GM12872 (cell line): ENCODE measurements at regions not wholly inside any gene's neighbourhood (a gene's known extent, or its start where the extent isn't known, plus 50 kb on each side); places are given as distances from the start of the nearest gene placed in this dataset.

ENCODE experiments used
- TF ChIP-seq, protein P1 (sequence below): IDR thresholded peaks from 3 replicates; pipeline ENCODE4 v1.5.1; 2011; ENCODE audit warnings: low read depth, mild to moderate bottlenecking, low read length, moderate library complexity; ENCODE audit not compliant: insufficient read depth

DNA sequence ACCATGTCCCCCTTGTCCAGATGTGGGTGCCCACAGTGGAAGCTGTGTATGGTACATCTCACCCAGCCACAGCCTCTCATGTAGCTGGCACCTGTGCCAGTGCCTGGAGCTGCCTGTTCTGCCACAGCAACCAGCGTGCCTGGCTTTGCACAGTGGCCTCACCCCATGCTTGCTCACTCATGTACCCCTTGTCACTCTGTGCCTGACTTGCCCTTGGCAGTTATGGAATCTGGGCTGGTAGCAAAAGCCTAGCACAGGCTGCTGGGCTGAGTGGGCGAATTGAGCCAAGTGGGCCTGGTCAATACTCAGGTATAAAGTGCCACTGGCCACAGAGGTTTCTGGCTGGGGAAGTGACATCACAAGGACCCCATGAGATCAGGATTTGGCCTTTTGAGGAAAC lies 264.2 kb downstream of the INSC start:
- TF ChIP-seq, protein P1, sequence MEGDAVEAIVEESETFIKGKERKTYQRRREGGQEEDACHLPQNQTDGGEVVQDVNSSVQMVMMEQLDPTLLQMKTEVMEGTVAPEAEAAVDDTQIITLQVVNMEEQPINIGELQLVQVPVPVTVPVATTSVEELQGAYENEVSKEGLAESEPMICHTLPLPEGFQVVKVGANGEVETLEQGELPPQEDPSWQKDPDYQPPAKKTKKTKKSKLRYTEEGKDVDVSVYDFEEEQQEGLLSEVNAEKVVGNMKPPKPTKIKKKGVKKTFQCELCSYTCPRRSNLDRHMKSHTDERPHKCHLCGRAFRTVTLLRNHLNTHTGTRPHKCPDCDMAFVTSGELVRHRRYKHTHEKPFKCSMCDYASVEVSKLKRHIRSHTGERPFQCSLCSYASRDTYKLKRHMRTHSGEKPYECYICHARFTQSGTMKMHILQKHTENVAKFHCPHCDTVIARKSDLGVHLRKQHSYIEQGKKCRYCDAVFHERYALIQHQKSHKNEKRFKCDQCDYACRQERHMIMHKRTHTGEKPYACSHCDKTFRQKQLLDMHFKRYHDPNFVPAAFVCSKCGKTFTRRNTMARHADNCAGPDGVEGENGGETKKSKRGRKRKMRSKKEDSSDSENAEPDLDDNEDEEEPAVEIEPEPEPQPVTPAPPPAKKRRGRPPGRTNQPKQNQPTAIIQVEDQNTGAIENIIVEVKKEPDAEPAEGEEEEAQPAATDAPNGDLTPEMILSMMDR = no peak

DNA sequence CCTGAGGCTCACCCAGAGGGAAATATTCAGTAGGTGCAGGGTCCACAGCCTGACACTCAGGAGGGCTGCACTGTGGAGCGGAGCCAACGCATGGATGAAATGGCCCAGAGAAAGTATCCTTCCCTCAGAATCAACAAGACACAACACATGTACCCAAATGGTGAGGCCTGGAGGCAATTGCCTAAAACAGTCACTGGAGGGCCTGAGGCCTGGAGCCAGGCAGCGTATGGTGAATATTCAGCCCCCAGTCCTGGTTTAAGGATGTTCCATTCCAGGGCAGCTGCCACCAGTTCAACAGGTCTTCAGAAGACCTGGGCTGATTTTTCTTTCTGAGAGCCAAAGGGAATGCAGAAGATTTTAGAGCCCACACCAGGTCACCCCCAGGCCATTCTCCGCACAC lies 264.8 kb downstream of the INSC start:
- TF ChIP-seq, protein P1 = no peak

DNA sequence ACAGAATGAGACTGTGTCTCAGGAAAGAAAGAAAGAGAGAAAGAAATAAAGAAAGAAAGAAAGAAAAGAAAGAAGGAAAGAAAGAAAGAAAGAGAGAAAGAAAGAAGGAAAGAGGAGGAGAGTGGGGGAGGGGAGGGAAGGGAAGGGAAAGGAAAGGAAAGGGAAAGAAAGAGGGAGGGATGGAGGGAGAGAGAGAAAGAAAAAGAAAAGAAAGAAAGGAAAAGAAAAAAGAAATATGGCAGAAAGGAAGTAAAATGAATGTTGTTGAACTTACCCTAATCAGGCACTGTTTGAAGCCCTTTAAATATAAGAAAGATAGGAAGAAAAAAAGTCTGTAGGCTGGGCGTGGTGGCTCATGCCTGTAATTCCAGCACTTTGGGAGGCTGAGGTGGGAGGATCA lies 276.1 kb downstream of the INSC start:
- TF ChIP-seq, protein P1 = no peak

DNA sequence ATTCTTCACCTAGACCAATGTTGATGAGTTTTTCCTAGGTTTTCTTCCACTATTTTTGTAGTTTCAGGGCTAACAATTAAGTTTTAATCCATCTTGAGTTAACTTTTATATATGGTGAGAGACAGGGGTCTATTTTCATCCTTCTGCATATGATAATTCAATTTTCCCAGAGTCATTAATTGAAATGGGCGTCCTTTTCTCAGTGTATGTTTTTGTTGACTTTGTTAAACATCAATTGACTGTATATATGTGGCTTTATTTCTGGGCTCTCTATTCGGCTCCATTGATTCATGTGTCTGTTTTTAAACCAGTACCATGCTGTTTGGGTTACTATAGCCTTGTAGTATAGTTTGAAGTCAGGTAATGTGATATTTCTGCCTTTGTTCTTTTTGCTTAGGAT lies 282.1 kb downstream of the INSC start:
- TF ChIP-seq, protein P1 = no peak

DNA sequence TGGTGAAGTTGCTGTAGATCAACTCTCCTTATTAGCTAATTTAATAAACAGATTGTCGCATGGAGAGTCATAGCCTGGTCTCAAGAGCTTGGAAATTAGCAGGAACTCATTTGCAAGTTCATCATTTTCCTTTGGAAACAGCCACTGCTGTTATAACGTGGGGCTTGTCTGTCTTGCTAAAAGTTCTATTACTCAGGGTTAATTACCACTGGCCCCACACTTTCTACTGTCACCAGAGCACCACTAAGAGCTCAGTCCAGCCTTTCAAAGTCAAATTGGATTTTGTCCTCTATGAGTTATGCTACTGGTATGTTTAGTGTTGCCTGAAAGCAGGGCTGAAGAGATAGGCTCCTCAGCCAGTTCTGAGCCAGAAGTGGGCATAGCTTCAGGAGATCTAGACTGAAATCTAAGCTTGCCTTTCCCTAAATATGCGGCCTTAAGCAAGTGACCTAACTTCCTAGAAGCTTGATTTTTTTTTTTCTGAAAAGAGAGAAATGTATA lies 292.2 kb downstream of the INSC start:
- TF ChIP-seq, protein P1 = no peak

DNA sequence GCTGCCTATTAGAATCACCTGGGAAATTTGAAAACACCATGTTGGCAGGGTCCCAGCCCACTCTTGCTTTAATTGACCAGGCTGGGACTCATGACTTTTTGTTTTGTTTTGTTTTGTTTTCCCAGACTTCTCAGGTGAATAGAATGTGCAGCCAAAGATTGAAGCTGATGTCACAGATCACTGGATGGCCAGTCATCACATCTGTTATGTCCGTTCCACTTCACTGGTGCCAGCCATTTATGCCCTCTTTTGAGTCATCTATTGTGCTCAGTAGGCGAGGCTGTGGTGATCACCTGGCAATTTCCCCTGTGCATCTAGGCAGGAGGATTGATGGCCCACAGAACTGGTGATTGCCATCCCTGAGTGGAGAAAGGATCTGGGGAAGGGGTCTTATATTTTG lies 297.3 kb downstream of the INSC start:
- TF ChIP-seq, protein P1 = no peak

DNA sequence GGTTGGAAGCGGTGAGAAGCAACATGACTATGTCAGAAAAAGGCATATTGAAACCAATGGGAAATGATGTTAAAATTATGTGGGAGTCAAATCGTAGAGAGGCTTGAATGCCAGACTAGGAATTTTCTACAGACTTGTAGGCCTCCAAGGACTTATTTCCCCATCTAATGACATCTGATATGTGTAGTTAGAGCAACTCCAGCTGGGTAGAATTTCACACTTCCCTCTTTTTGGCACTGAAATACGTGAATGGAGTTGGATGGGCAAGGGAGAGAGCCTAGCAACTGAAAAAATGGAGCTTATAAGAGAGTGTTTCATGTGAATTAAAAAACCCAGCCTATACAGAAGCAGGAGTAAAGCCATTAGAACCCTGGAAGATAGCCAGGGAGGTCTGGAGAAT lies 304.2 kb downstream of the INSC start:
- TF ChIP-seq, protein P1 = no peak

DNA sequence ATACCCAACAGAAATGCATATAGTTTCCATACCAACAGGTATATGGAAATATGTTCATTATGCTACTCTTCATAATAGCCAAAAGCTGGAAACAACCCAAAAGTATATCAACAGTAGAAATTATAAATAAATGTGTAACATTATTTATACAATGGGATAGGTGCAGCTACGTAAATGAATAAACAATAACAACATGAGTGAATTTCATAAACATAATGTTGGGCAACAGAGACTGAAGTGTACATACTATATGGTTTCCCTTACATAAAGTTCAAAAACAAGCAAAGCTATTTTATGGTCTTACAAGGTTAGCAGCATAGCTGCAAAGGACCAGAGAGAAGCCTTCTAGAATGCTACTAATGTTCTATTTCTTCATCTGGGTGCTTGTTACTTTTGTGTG lies 305.0 kb downstream of the INSC start:
- TF ChIP-seq, protein P1 = no peak
